Ishikawa (cell line): ENCODE measurements at regions not wholly inside any gene's neighbourhood (a gene's known extent, or its start where the extent isn't known, plus 50 kb on each side); places are given as distances from the start of the nearest gene placed in this dataset.

Experiments
- CEBPB ChIP-seq: IDR thresholded peaks from 2 replicates; pipeline ENCODE4 v1.6.1; 2012
- TAF1 ChIP-seq: IDR thresholded peaks from 2 replicates; pipeline ENCODE4 v1.6.1; 2012; ENCODE audit warnings: low read depth, mild to moderate bottlenecking
- TF ChIP-seq, protein P1 (sequence below): IDR thresholded peaks from 2 replicates; pipeline ENCODE4 v1.6.1; 2012

DNA sequence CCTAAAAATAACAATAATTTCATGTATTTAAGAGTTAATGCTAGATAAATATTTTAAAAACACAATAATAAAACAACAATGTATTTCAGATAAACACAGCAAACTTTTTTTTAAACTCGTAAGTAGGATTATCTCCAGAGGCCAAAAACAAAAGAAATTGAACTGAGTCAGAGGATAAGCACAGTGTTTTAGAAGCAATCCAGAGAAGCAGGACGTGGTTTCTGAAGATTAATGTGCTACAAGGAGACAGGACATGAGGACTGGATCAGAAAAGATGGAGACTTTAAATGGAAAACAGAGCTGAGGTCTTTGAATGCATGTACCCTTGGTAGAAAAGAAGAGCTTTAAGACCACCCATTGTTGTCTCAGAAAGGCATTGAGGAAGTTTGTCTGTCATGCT lies 491.2 kb upstream of the TLE4 start:
- TF ChIP-seq, protein P1, sequence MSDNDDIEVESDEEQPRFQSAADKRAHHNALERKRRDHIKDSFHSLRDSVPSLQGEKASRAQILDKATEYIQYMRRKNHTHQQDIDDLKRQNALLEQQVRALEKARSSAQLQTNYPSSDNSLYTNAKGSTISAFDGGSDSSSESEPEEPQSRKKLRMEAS, result no peak
- TF ChIP-seq CEBPB (no peak), TAF1 (no peak)
